ENCODE measurements at regions not wholly inside any gene's neighbourhood (a gene's known extent, or its start where the extent isn't known, plus 50 kb on each side); places are given as distances from the start of the nearest gene placed in this dataset.

GRCh38 chr13:73681015-73681414 lies 453.2 kb downstream of the KLF12 start:
- TF ChIP-seq, protein P1, sequence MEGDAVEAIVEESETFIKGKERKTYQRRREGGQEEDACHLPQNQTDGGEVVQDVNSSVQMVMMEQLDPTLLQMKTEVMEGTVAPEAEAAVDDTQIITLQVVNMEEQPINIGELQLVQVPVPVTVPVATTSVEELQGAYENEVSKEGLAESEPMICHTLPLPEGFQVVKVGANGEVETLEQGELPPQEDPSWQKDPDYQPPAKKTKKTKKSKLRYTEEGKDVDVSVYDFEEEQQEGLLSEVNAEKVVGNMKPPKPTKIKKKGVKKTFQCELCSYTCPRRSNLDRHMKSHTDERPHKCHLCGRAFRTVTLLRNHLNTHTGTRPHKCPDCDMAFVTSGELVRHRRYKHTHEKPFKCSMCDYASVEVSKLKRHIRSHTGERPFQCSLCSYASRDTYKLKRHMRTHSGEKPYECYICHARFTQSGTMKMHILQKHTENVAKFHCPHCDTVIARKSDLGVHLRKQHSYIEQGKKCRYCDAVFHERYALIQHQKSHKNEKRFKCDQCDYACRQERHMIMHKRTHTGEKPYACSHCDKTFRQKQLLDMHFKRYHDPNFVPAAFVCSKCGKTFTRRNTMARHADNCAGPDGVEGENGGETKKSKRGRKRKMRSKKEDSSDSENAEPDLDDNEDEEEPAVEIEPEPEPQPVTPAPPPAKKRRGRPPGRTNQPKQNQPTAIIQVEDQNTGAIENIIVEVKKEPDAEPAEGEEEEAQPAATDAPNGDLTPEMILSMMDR (IDR thresholded peaks at IDR 0.05; ENCODE audit: poor library complexity, severe bottlenecking): no peak
- TF ChIP-seq EP300 (conservative IDR thresholded peaks at IDR 0.05; ENCODE audit: poor library complexity, severe bottlenecking) (no peak), RAD21 (conservative IDR thresholded peaks at IDR 0.05) (no peak), EZH2 (IDR thresholded peaks at IDR 0.05; ENCODE audit: borderline replicate concordance, insufficient read depth, low read length, poor library complexity, severe bottlenecking) (no peak), POLR2AphosphoS5 (IDR thresholded peaks at IDR 0.05) (no peak), TAF1 (IDR thresholded peaks at IDR 0.05; ENCODE audit: low read depth) (no peak), SMC3 (conservative IDR thresholded peaks at IDR 0.05; ENCODE audit: poor library complexity) (no peak)

Data from neural cell (in vitro differentiated cells).